ENCODE measurements at regions not wholly inside any gene's neighbourhood (a gene's known extent, or its start where the extent isn't known, plus 50 kb on each side); places are given as distances from the start of the nearest gene placed in this dataset.

- Mint-ChIP-seq H3K27me3 (no peaks in the 10 kb centered on the region), H3K27ac (peak overlapping the region in 1 of 3 donors; percentile 28), H3K4me3 (no peak overlapping the region), H3K4me1 (no peaks in the 10 kb centered on the region), H3K9me3 (peaks cover 0 to 3% (median 0%) of the 10 kb centered on the region in 7 donors), H3K36me3 (no peaks in the 10 kb centered on the region)
- ATAC-seq (ENCODE audit: low read depth in 2 of 2): no peak
- H3K9me3 ChIP-seq (ENCODE audit: control insufficient read depth in 2 of 2, low read length in 2 of 2): no peaks in the 10 kb centered on the region
- H3K27ac ChIP-seq (ENCODE audit: insufficient read depth, low read length, poor library complexity, severe bottlenecking): no peak overlapping the region
- DNase-seq: no peak
- no peaks in the 10 kb centered on the region for H3K36me3 ChIP-seq (ENCODE audit: control insufficient read depth, insufficient read depth, low read length)
- H3K27me3 ChIP-seq (ENCODE audit: control insufficient read depth, insufficient read depth, low read length): no peaks in the 10 kb centered on the region
- H3K4me1 ChIP-seq (ENCODE audit: control insufficient read depth, insufficient read depth, low read length, poor library complexity, severe bottlenecking): no peaks in the 10 kb centered on the region
- H3K4me3 ChIP-seq (ENCODE audit: low read depth, low read length): no peak overlapping the region
Measured at GRCh38 chr5:124810396-124811006, 64.1 kb upstream of the ZNF608 start.

GRCh38 chr5:124812771-124813358, 66.4 kb upstream of the ZNF608 start:
- Histone ChIP-seq H3K36me3 (ENCODE audit: control insufficient read depth, insufficient read depth, low read length) (no peaks in the 10 kb centered on the region), H3K4me1 (ENCODE audit: control insufficient read depth, insufficient read depth, low read length, poor library complexity, severe bottlenecking) (no peaks in the 10 kb centered on the region), H3K27ac (ENCODE audit: insufficient read depth, low read length, poor library complexity, severe bottlenecking) (no peak overlapping the region), H3K9me3 (ENCODE audit: control insufficient read depth in 2 of 2, low read length in 2 of 2) (no peaks in the 10 kb centered on the region), H3K27me3 (ENCODE audit: control insufficient read depth, insufficient read depth, low read length) (no peaks in the 10 kb centered on the region), H3K4me3 (ENCODE audit: low read depth, low read length) (no peak overlapping the region)
- Mint-ChIP-seq H3K9me3 (peaks cover 0 to 3% (median 0%) of the 10 kb centered on the region in 7 donors), H3K4me1 (no peaks in the 10 kb centered on the region), H3K27me3 (no peaks in the 10 kb centered on the region), H3K36me3 (no peaks in the 10 kb centered on the region), H3K4me3 (no peak overlapping the region), H3K27ac (no peak overlapping the region)
- DNase-seq (no peak), ATAC-seq (ENCODE audit: low read depth in 2 of 2) (no peak)

- no peaks in the 10 kb centered on the region for H3K4me1 ChIP-seq (ENCODE audit: control insufficient read depth, insufficient read depth, low read length, poor library complexity, severe bottlenecking)
- ATAC-seq (ENCODE audit: low read depth in 2 of 2) (no peak), DNase-seq (no peak)
- no peak overlapping the region for H3K4me3 Mint-ChIP-seq
- no peaks in the 10 kb centered on the region for H3K36me3 Mint-ChIP-seq
- H3K9me3 ChIP-seq (ENCODE audit: control insufficient read depth in 2 of 2, low read length in 2 of 2): no peaks in the 10 kb centered on the region
- no peak overlapping the region for H3K27ac Mint-ChIP-seq
- no peaks in the 10 kb centered on the region for H3K4me1 Mint-ChIP-seq
- no peaks in the 10 kb centered on the region for H3K27me3 ChIP-seq (ENCODE audit: control insufficient read depth, insufficient read depth, low read length)
- no peak overlapping the region for H3K4me3 ChIP-seq (ENCODE audit: low read depth, low read length)
- H3K9me3 Mint-ChIP-seq: peaks cover 0 to 3% (median 2%) of the 10 kb centered on the region in 7 donors
- no peak overlapping the region for H3K27ac ChIP-seq (ENCODE audit: insufficient read depth, low read length, poor library complexity, severe bottlenecking)
- H3K36me3 ChIP-seq (ENCODE audit: control insufficient read depth, insufficient read depth, low read length): no peaks in the 10 kb centered on the region
- no peaks in the 10 kb centered on the region for H3K27me3 Mint-ChIP-seq
Measured at GRCh38 chr5:124816381-124816780, 69.9 kb upstream of the ZNF608 start.

- Histone ChIP-seq H3K4me1 (ENCODE audit: control insufficient read depth, insufficient read depth, low read length, poor library complexity, severe bottlenecking) (no peaks in the 10 kb centered on the region), H3K36me3 (ENCODE audit: control insufficient read depth, insufficient read depth, low read length) (no peaks in the 10 kb centered on the region), H3K9me3 (ENCODE audit: control insufficient read depth in 2 of 2, low read length in 2 of 2) (no peaks in the 10 kb centered on the region), H3K27ac (ENCODE audit: insufficient read depth, low read length, poor library complexity, severe bottlenecking) (no peak overlapping the region), H3K4me3 (ENCODE audit: low read depth, low read length) (no peak overlapping the region), H3K27me3 (ENCODE audit: control insufficient read depth, insufficient read depth, low read length) (no peaks in the 10 kb centered on the region)
- H3K36me3 Mint-ChIP-seq: no peaks in the 10 kb centered on the region
- no peak overlapping the region for H3K4me3 Mint-ChIP-seq
- H3K9me3 Mint-ChIP-seq: peaks cover 0 to 6% (median 0%) of the 10 kb centered on the region in 7 donors
- DNase-seq: no peak
- H3K4me1 Mint-ChIP-seq: no peaks in the 10 kb centered on the region
- no peaks in the 10 kb centered on the region for H3K27me3 Mint-ChIP-seq
- H3K27ac Mint-ChIP-seq: no peak overlapping the region
- no peak for ATAC-seq (ENCODE audit: low read depth in 2 of 2)
Measured at GRCh38 chr5:124819201-124819600, 72.8 kb upstream of the ZNF608 start.

- ATAC-seq (ENCODE audit: low read depth in 2 of 2) (no peak), DNase-seq (no peak)
- H3K4me1 Mint-ChIP-seq: no peaks in the 10 kb centered on the region
- Histone ChIP-seq H3K36me3 (ENCODE audit: control insufficient read depth, insufficient read depth, low read length) (no peaks in the 10 kb centered on the region), H3K27ac (ENCODE audit: insufficient read depth, low read length, poor library complexity, severe bottlenecking) (no peak overlapping the region), H3K27me3 (ENCODE audit: control insufficient read depth, insufficient read depth, low read length) (no peaks in the 10 kb centered on the region), H3K9me3 (ENCODE audit: control insufficient read depth in 2 of 2, low read length in 2 of 2) (no peaks in the 10 kb centered on the region), H3K4me3 (ENCODE audit: low read depth, low read length) (no peak overlapping the region), H3K4me1 (ENCODE audit: control insufficient read depth, insufficient read depth, low read length, poor library complexity, severe bottlenecking) (no peaks in the 10 kb centered on the region)
- no peaks in the 10 kb centered on the region for H3K36me3 Mint-ChIP-seq
- peaks cover 0 to 6% (median 0%) of the 10 kb centered on the region in 7 donors for H3K9me3 Mint-ChIP-seq
- no peak overlapping the region for H3K4me3 Mint-ChIP-seq
- H3K27me3 Mint-ChIP-seq: no peaks in the 10 kb centered on the region
- no peak overlapping the region for H3K27ac Mint-ChIP-seq
Measured at GRCh38 chr5:124822647-124823046, 76.2 kb upstream of the ZNF608 start.

- ATAC-seq (ENCODE audit: low read depth in 2 of 2) (no peak), DNase-seq (no peak)
- Mint-ChIP-seq H3K9me3 (peaks cover 0 to 6% (median 0%) of the 10 kb centered on the region in 7 donors), H3K27me3 (no peaks in the 10 kb centered on the region), H3K4me3 (no peak overlapping the region), H3K27ac (no peak overlapping the region), H3K36me3 (no peaks in the 10 kb centered on the region), H3K4me1 (no peaks in the 10 kb centered on the region)
- Histone ChIP-seq H3K9me3 (ENCODE audit: control insufficient read depth in 2 of 2, low read length in 2 of 2) (no peaks in the 10 kb centered on the region), H3K27me3 (ENCODE audit: control insufficient read depth, insufficient read depth, low read length) (no peaks in the 10 kb centered on the region), H3K36me3 (ENCODE audit: control insufficient read depth, insufficient read depth, low read length) (no peaks in the 10 kb centered on the region), H3K4me3 (ENCODE audit: low read depth, low read length) (no peak overlapping the region), H3K4me1 (ENCODE audit: control insufficient read depth, insufficient read depth, low read length, poor library complexity, severe bottlenecking) (no peaks in the 10 kb centered on the region), H3K27ac (ENCODE audit: insufficient read depth, low read length, poor library complexity, severe bottlenecking) (no peak overlapping the region)
Measured at GRCh38 chr5:124823380-124823779, 76.9 kb upstream of the ZNF608 start.

- Histone ChIP-seq H3K27me3 (ENCODE audit: control insufficient read depth, insufficient read depth, low read length) (no peaks in the 10 kb centered on the region), H3K36me3 (ENCODE audit: control insufficient read depth, insufficient read depth, low read length) (no peaks in the 10 kb centered on the region), H3K9me3 (ENCODE audit: control insufficient read depth in 2 of 2, low read length in 2 of 2) (no peaks in the 10 kb centered on the region), H3K27ac (ENCODE audit: insufficient read depth, low read length, poor library complexity, severe bottlenecking) (no peak overlapping the region), H3K4me1 (ENCODE audit: control insufficient read depth, insufficient read depth, low read length, poor library complexity, severe bottlenecking) (no peaks in the 10 kb centered on the region), H3K4me3 (ENCODE audit: low read depth, low read length) (no peak overlapping the region)
- H3K4me3 Mint-ChIP-seq: no peak overlapping the region
- no peak for ATAC-seq (ENCODE audit: low read depth in 2 of 2)
- H3K27me3 Mint-ChIP-seq: no peaks in the 10 kb centered on the region
- H3K9me3 Mint-ChIP-seq: peaks cover 0 to 6% (median 0%) of the 10 kb centered on the region in 7 donors
- H3K36me3 Mint-ChIP-seq: no peaks in the 10 kb centered on the region
- DNase-seq: no peak
- no peaks in the 10 kb centered on the region for H3K4me1 Mint-ChIP-seq
- no peak overlapping the region for H3K27ac Mint-ChIP-seq
Measured at GRCh38 chr5:124824637-124825158, 78.3 kb upstream of the ZNF608 start.
